Fibroblast of lung (primary cell): ENCODE measurements at regions not wholly inside any gene's neighbourhood (a gene's known extent, or its start where the extent isn't known, plus 50 kb on each side); places are given as distances from the start of the nearest gene placed in this dataset.

Experiments used
- DNase-seq, 2 donors: peaks; one replicate each; pipeline versions ENCODE4 v3.0.0 to v3.0.0-alpha.2; 2010; ENCODE audit warnings: low read depth in 2 of 2
- H2AFZ ChIP-seq: 2 replicates; pipeline ENCODE4 v1.5.1; 2012; ENCODE audit warnings: low read length, control low read depth, inconsistent platforms
- H3K27ac ChIP-seq: 2 replicates; pipeline ENCODE4 v1.5.1; 2011; ENCODE audit warnings: low read length, control low read depth; ENCODE audit not compliant: insufficient read depth
- H3K27me3 ChIP-seq: 2 replicates; pipeline ENCODE4 v1.5.1; 2011; ENCODE audit warnings: mild to moderate bottlenecking, low read length; ENCODE audit not compliant: control insufficient read depth, insufficient read depth
- H3K36me3 ChIP-seq: 2 replicates; pipeline ENCODE4 v1.5.1; 2011; ENCODE audit warnings: low read length; ENCODE audit not compliant: control insufficient read depth, insufficient read depth
- H3K4me1 ChIP-seq: 2 replicates; pipeline ENCODE4 v1.5.1; 2011; ENCODE audit warnings: low read length; ENCODE audit not compliant: control insufficient read depth, insufficient read depth; ENCODE audit errors: extremely low read depth
- H3K4me2 ChIP-seq: 2 replicates; pipeline ENCODE4 v1.5.1; 2011; ENCODE audit warnings: low read length, control low read depth; ENCODE audit not compliant: insufficient read depth; ENCODE audit errors: extremely low read depth
- H3K4me3 ChIP-seq, 4 experiments: fragments of 200-600 bp in 1 of 4; sonication (generic) in 1 of 4; replicated peaks in 1 of 4; 2 replicates each; pipeline ENCODE4 v1.5.1; 2011 to 2016; ENCODE audit warnings: low read length in 4 of 4, low read depth in 3 of 4, mild to moderate bottlenecking in 3 of 4, control low read depth in 2 of 4, inconsistent platforms in 1 of 4, mixed read lengths in 1 of 4; ENCODE audit not compliant: insufficient read depth in 1 of 4; ENCODE audit errors: control extremely low read depth in 1 of 4
- H3K79me2 ChIP-seq: 2 replicates; pipeline ENCODE4 v1.5.1; 2012; ENCODE audit warnings: mild to moderate bottlenecking, low read length, inconsistent platforms; ENCODE audit not compliant: control insufficient read depth, insufficient read depth
- H3K9ac ChIP-seq: 2 replicates; pipeline ENCODE4 v1.5.1; 2011; ENCODE audit warnings: mild to moderate bottlenecking, low read length, control low read depth; ENCODE audit not compliant: insufficient read depth
- H3K9me3 ChIP-seq: 2 replicates; pipeline ENCODE4 v1.5.1; 2012; ENCODE audit warnings: low read depth, low read length; ENCODE audit not compliant: control insufficient read depth, insufficient read depth
- H4K20me1 ChIP-seq: 2 replicates; pipeline ENCODE4 v1.5.1; 2011; ENCODE audit warnings: low read length; ENCODE audit not compliant: control insufficient read depth, insufficient read depth; ENCODE audit errors: extremely low read depth
- CTCF ChIP-seq, 2 donors: IDR thresholded peaks in 1 of 2; conservative IDR thresholded peaks in 1 of 2; 1 replicate in 1 of 2; 2 replicates in 1 of 2; pipeline ENCODE4 v1.5.1; 2011 to 2012; ENCODE audit warnings: low read length in 2 of 2, control low read depth in 1 of 2, inconsistent platforms in 1 of 2, low read depth in 1 of 2, mild to moderate bottlenecking in 1 of 2
- EZH2 ChIP-seq: IDR thresholded peaks from 2 replicates; pipeline ENCODE4 v1.5.1; 2012; ENCODE audit warnings: low read length, control low read depth, mild to moderate bottlenecking; ENCODE audit errors: missing control alignments

- H3K4me2 ChIP-seq: peak overlapping the region; percentile 49
- H3K9me3 ChIP-seq: no peaks in the 10 kb centered on the region
- no peak overlapping the region for H3K4me3 ChIP-seq
- no peaks in the 10 kb centered on the region for H4K20me1 ChIP-seq
- H2AFZ ChIP-seq: peak overlapping the region; percentile 13
- H3K27me3 ChIP-seq: no peaks in the 10 kb centered on the region
- H3K9ac ChIP-seq: no peak overlapping the region
- peaks cover 13% of the 10 kb centered on the region for H3K4me1 ChIP-seq
- peak; percentile 37 to 45 for TF ChIP-seq CTCF (conservative IDR thresholded peaks at IDR 0.05 in 1 of 2, IDR thresholded peaks at IDR 0.05 in 1 of 2; ENCODE audit: low read depth in 1 of 2, low read length in 2 of 2)
- no peak for TF ChIP-seq EZH2
- no peaks in the 10 kb centered on the region for H3K79me2 ChIP-seq
- DNase-seq: peak; percentile 89 to 93
- peak overlapping the region; percentile 59 for H3K27ac ChIP-seq
- H3K36me3 ChIP-seq: no peaks in the 10 kb centered on the region
Observed at GRCh38 chr5:115377468-115378217, 81.2 kb upstream of the CCDC112 start.

- Histone ChIP-seq H3K9me3 (no peaks in the 10 kb centered on the region), H3K9ac (no peak overlapping the region), H3K27me3 (no peaks in the 10 kb centered on the region), H2AFZ (no peak overlapping the region), H4K20me1 (no peaks in the 10 kb centered on the region), H3K4me1 (peaks cover 10% of the 10 kb centered on the region), H3K4me3 (no peak overlapping the region), H3K36me3 (no peaks in the 10 kb centered on the region), H3K4me2 (no peak overlapping the region), H3K27ac (no peak overlapping the region), H3K79me2 (no peaks in the 10 kb centered on the region)
- peak in 1 of 2 donors; percentile 92 for DNase-seq
- TF ChIP-seq CTCF (conservative IDR thresholded peaks at IDR 0.05 in 1 of 2, IDR thresholded peaks at IDR 0.05 in 1 of 2; ENCODE audit: low read depth in 1 of 2, low read length in 2 of 2) (no peak), EZH2 (no peak)
Observed at GRCh38 chr5:115375893-115376292, 79.4 kb upstream of the CCDC112 start.

- no peak overlapping the region for H2AFZ ChIP-seq
Observed at GRCh38 chr5:115374057-115374775, 77.8 kb upstream of the CCDC112 start.

More at GRCh38 chr5:115374057-115374775, 77.8 kb upstream of the CCDC112 start:
- Histone ChIP-seq H3K27me3 (no peaks in the 10 kb centered on the region), H3K9ac (no peak overlapping the region), H3K4me3 (no peak overlapping the region), H3K9me3 (no peaks in the 10 kb centered on the region), H3K4me1 (peaks cover 10% of the 10 kb centered on the region), H3K4me2 (no peak overlapping the region), H3K79me2 (no peaks in the 10 kb centered on the region), H3K27ac (no peak overlapping the region), H3K36me3 (no peaks in the 10 kb centered on the region), H4K20me1 (no peaks in the 10 kb centered on the region)
- TF ChIP-seq EZH2 (no peak), CTCF (conservative IDR thresholded peaks at IDR 0.05 in 1 of 2, IDR thresholded peaks at IDR 0.05 in 1 of 2; ENCODE audit: low read depth in 1 of 2, low read length in 2 of 2) (no peak)
- DNase-seq: no peak
